ENCODE measurements at regions not wholly inside any gene's neighbourhood (a gene's known extent, or its start where the extent isn't known, plus 50 kb on each side); places are given as distances from the start of the nearest gene placed in this dataset.
"Not testable (repeated sequence)": the region's sequence is repeated elsewhere in the genome, so short reads cannot be mapped to it uniquely, and the experiment has no call there.

- DNase-seq (no peak), FAIRE-seq (no peak)
- H3K4me3 ChIP-seq (ENCODE audit: low read depth in 1 of 3, low read length in 3 of 3) = no peak overlapping the region
- H3K36me3 ChIP-seq (ENCODE audit: control insufficient read depth in 3 of 3, insufficient read depth in 2 of 3, low read depth in 1 of 3, low read length in 3 of 3) = no peaks in the 10 kb centered on the region
- H3K4me1 ChIP-seq (ENCODE audit: control insufficient read depth in 3 of 3, insufficient read depth in 2 of 3, low read depth in 1 of 3, low read length in 2 of 3) = no peaks in the 10 kb centered on the region
- H3K27ac ChIP-seq (ENCODE audit: low read depth in 1 of 3, low read length in 2 of 3) = no peak overlapping the region
- 56 to 74% (median 62%) methylated on average over 1 of the region's 1 CpG for WGBS, 3 donors
- peaks cover 0 to 6% of the 10 kb centered on the region in 2 donors for H3K9me3 ChIP-seq (ENCODE audit: control insufficient read depth in 2 of 2, insufficient read depth in 1 of 2, low read depth in 1 of 2, low read length in 1 of 2)
- no peaks in the 10 kb centered on the region for H3K27me3 ChIP-seq (ENCODE audit: control insufficient read depth in 3 of 3, insufficient read depth in 3 of 3, low read length in 3 of 3)
These were observed 1859.1 kb upstream of the PCDH20 start for GRCh38 chr13:63274772-63275171.

- Histone ChIP-seq H3K9me3 (ENCODE audit: control insufficient read depth in 2 of 2, insufficient read depth in 1 of 2, low read depth in 1 of 2, low read length in 1 of 2) (no peaks in the 10 kb centered on the region), H3K27ac (ENCODE audit: low read depth in 1 of 3, low read length in 2 of 3) (no peak overlapping the region), H3K4me3 (ENCODE audit: low read depth in 1 of 3, low read length in 3 of 3) (no peak overlapping the region), H3K27me3 (ENCODE audit: control insufficient read depth in 3 of 3, insufficient read depth in 3 of 3, low read length in 3 of 3) (no peaks in the 10 kb centered on the region), H3K36me3 (ENCODE audit: control insufficient read depth in 3 of 3, insufficient read depth in 2 of 3, low read depth in 1 of 3, low read length in 3 of 3) (no peaks in the 10 kb centered on the region), H3K4me1 (ENCODE audit: control insufficient read depth in 3 of 3, insufficient read depth in 2 of 3, low read depth in 1 of 3, low read length in 2 of 3) (no peaks in the 10 kb centered on the region)
- WGBS, 3 donors = 60 to 68% (median 65%) methylated on average over 9 of the region's 9 CpGs
- DNase-seq (no peak), FAIRE-seq (no peak)
These were observed 1834.0 kb upstream of the PCDH20 start for GRCh38 chr13:63249411-63250187.

GRCh38 chr13:63236667-63237396 lies 1821.2 kb upstream of the PCDH20 start:
- not testable (repeated sequence) for H3K4me3 ChIP-seq (ENCODE audit: low read depth in 1 of 3, low read length in 3 of 3); H3K4me1 ChIP-seq (ENCODE audit: control insufficient read depth in 3 of 3, insufficient read depth in 2 of 3, low read depth in 1 of 3, low read length in 2 of 3); FAIRE-seq; H3K27me3 ChIP-seq (ENCODE audit: control insufficient read depth in 3 of 3, insufficient read depth in 3 of 3, low read length in 3 of 3); DNase-seq; H3K27ac ChIP-seq (ENCODE audit: low read depth in 1 of 3, low read length in 2 of 3); H3K36me3 ChIP-seq (ENCODE audit: control insufficient read depth in 3 of 3, insufficient read depth in 2 of 3, low read depth in 1 of 3, low read length in 3 of 3); H3K9me3 ChIP-seq (ENCODE audit: control insufficient read depth in 2 of 2, insufficient read depth in 1 of 2, low read depth in 1 of 2, low read length in 1 of 2)
- WGBS, 3 donors = 87 to 91% (median 89%) methylated on average over 15 of the region's 15 CpGs

GRCh38 chr13:63218596-63218995 lies 1802.9 kb upstream of the PCDH20 start:
- not testable (repeated sequence) for FAIRE-seq; H3K4me3 ChIP-seq (ENCODE audit: low read depth in 1 of 3, low read length in 3 of 3); DNase-seq; H3K27me3 ChIP-seq (ENCODE audit: control insufficient read depth in 3 of 3, insufficient read depth in 3 of 3, low read length in 3 of 3); H3K27ac ChIP-seq (ENCODE audit: low read depth in 1 of 3, low read length in 2 of 3); H3K4me1 ChIP-seq (ENCODE audit: control insufficient read depth in 3 of 3, insufficient read depth in 2 of 3, low read depth in 1 of 3, low read length in 2 of 3); H3K9me3 ChIP-seq (ENCODE audit: control insufficient read depth in 2 of 2, insufficient read depth in 1 of 2, low read depth in 1 of 2, low read length in 1 of 2); H3K36me3 ChIP-seq (ENCODE audit: control insufficient read depth in 3 of 3, insufficient read depth in 2 of 3, low read depth in 1 of 3, low read length in 3 of 3)
- 87 to 97% (median 91%) methylated on average over 3 of the region's 3 CpGs for WGBS, 3 donors

- H3K4me3 ChIP-seq (ENCODE audit: low read depth in 1 of 3, low read length in 3 of 3) = no peak overlapping the region
- DNase-seq = no peak
- no peaks in the 10 kb centered on the region for H3K27me3 ChIP-seq (ENCODE audit: control insufficient read depth in 3 of 3, insufficient read depth in 3 of 3, low read length in 3 of 3)
- no peaks in the 10 kb centered on the region for H3K4me1 ChIP-seq (ENCODE audit: control insufficient read depth in 3 of 3, insufficient read depth in 2 of 3, low read depth in 1 of 3, low read length in 2 of 3)
- no peaks in the 10 kb centered on the region for H3K9me3 ChIP-seq (ENCODE audit: control insufficient read depth in 2 of 2, insufficient read depth in 1 of 2, low read depth in 1 of 2, low read length in 1 of 2)
- no peak overlapping the region for H3K27ac ChIP-seq (ENCODE audit: low read depth in 1 of 3, low read length in 2 of 3)
- no peak for FAIRE-seq
- H3K36me3 ChIP-seq (ENCODE audit: control insufficient read depth in 3 of 3, insufficient read depth in 2 of 3, low read depth in 1 of 3, low read length in 3 of 3) = no peaks in the 10 kb centered on the region
- 52 to 78% (median 59%) methylated on average over 6 of the region's 6 CpGs for WGBS, 3 donors
These were observed 1793.8 kb upstream of the PCDH20 start for GRCh38 chr13:63209330-63210017.

GRCh38 chr13:63208826-63209225 lies 1793.2 kb upstream of the PCDH20 start:
- no peak overlapping the region for H3K27ac ChIP-seq (ENCODE audit: low read depth in 1 of 3, low read length in 2 of 3)
- DNase-seq = no peak
- FAIRE-seq = no peak
- H3K4me1 ChIP-seq (ENCODE audit: control insufficient read depth in 3 of 3, insufficient read depth in 2 of 3, low read depth in 1 of 3, low read length in 2 of 3) = no peaks in the 10 kb centered on the region
- no peaks in the 10 kb centered on the region for H3K9me3 ChIP-seq (ENCODE audit: control insufficient read depth in 2 of 2, insufficient read depth in 1 of 2, low read depth in 1 of 2, low read length in 1 of 2)
- no peak overlapping the region for H3K4me3 ChIP-seq (ENCODE audit: low read depth in 1 of 3, low read length in 3 of 3)
- H3K27me3 ChIP-seq (ENCODE audit: control insufficient read depth in 3 of 3, insufficient read depth in 3 of 3, low read length in 3 of 3) = no peaks in the 10 kb centered on the region
- no peaks in the 10 kb centered on the region for H3K36me3 ChIP-seq (ENCODE audit: control insufficient read depth in 3 of 3, insufficient read depth in 2 of 3, low read depth in 1 of 3, low read length in 3 of 3)
- 36 to 42% (median 38%) methylated on average over 3 of the region's 3 CpGs for WGBS, 3 donors

- 82 to 90% (median 82%) methylated on average over 1 of the region's 1 CpG for WGBS, 3 donors
- Histone ChIP-seq H3K36me3 (ENCODE audit: control insufficient read depth in 3 of 3, insufficient read depth in 2 of 3, low read depth in 1 of 3, low read length in 3 of 3) (no peaks in the 10 kb centered on the region), H3K27ac (ENCODE audit: low read depth in 1 of 3, low read length in 2 of 3) (no peak overlapping the region), H3K4me1 (ENCODE audit: control insufficient read depth in 3 of 3, insufficient read depth in 2 of 3, low read depth in 1 of 3, low read length in 2 of 3) (no peaks in the 10 kb centered on the region), H3K9me3 (ENCODE audit: control insufficient read depth in 2 of 2, insufficient read depth in 1 of 2, low read depth in 1 of 2, low read length in 1 of 2) (no peaks in the 10 kb centered on the region), H3K4me3 (ENCODE audit: low read depth in 1 of 3, low read length in 3 of 3) (no peak overlapping the region), H3K27me3 (ENCODE audit: control insufficient read depth in 3 of 3, insufficient read depth in 3 of 3, low read length in 3 of 3) (no peaks in the 10 kb centered on the region)
- no peak for DNase-seq
- no peak for FAIRE-seq
These were observed 1790.8 kb upstream of the PCDH20 start for GRCh38 chr13:63206461-63206860.

- peak; percentile 98 for FAIRE-seq
- 60 to 97% (median 94%) methylated on average over 1 of the region's 1 CpG for WGBS, 3 donors
- H3K4me1 ChIP-seq (ENCODE audit: control insufficient read depth in 3 of 3, insufficient read depth in 2 of 3, low read depth in 1 of 3, low read length in 2 of 3) = no peaks in the 10 kb centered on the region
- H3K9me3 ChIP-seq (ENCODE audit: control insufficient read depth in 2 of 2, insufficient read depth in 1 of 2, low read depth in 1 of 2, low read length in 1 of 2) = no peaks in the 10 kb centered on the region
- no peaks in the 10 kb centered on the region for H3K27me3 ChIP-seq (ENCODE audit: control insufficient read depth in 3 of 3, insufficient read depth in 3 of 3, low read length in 3 of 3)
- no peak overlapping the region for H3K4me3 ChIP-seq (ENCODE audit: low read depth in 1 of 3, low read length in 3 of 3)
- DNase-seq = no peak
- no peak overlapping the region for H3K27ac ChIP-seq (ENCODE audit: low read depth in 1 of 3, low read length in 2 of 3)
- H3K36me3 ChIP-seq (ENCODE audit: control insufficient read depth in 3 of 3, insufficient read depth in 2 of 3, low read depth in 1 of 3, low read length in 3 of 3) = no peaks in the 10 kb centered on the region
These were observed 1785.8 kb upstream of the PCDH20 start for GRCh38 chr13:63201493-63201892.
